HepG2 (cell line): ENCODE measurements at regions not wholly inside any gene's neighbourhood (a gene's known extent, or its start where the extent isn't known, plus 50 kb on each side); places are given as distances from the start of the nearest gene placed in this dataset.

Source experiments
- ATAC-seq: fragments of 200-7000 bp; cut with Tn5 transposase; 3 replicates; pipeline ENCODE4 v1.9.1; 2020; ENCODE audit warnings: mild to moderate bottlenecking, moderate library complexity
- BruUV-seq: library from RNA; stranded (reverse); fragments of 400-500 nt; replicated peaks from 2 replicates; lab custom pipeline; 2021; lab: Mats Ljungman, UMichigan
- CTCF ChIA-PET: fragments of 300-600 bp; formaldehyde crosslinking; extraction: SDS; loops from one replicate; lab custom pipeline; 2021; ENCODE audit warnings: low total read pairs, inconsistent platforms, low intra/inter-chr PET ratio; lab: Yijun Ruan, JAX
- POLR2A ChIA-PET: fragments of 350-600 bp; sonication (Branson Sonifier 250); formaldehyde crosslinking; loops from one replicate; lab custom pipeline; 2020; ENCODE audit warnings: antibody characterized with exemption, inconsistent platforms; lab: Yijun Ruan, JAX
- DNase-seq: peaks from one replicate; pipeline ENCODE4 v3.0.0-alpha.2; 2015; ENCODE audit warnings: low spot score
- FAIRE-seq: peaks from 3 replicates; lab custom pipeline; 2011; peaks lifted over from hg19 to GRCh38; lab: Jason Lieb, UNC
- H2AFZ ChIP-seq: one replicate; pipeline ENCODE4 v1.6.1; 2011; ENCODE audit warnings: low read length, inconsistent platforms
- H3K27ac ChIP-seq: fragments of 300-600 bp; 3 replicates; pipeline ENCODE4 v1.8.0; 2011; ENCODE audit warnings: mixed run types, mild to moderate bottlenecking, mixed read lengths, low read length, inconsistent platforms; ENCODE audit not compliant: insufficient read depth; ENCODE audit errors: extremely low read length
- H3K27me3 ChIP-seq, 2 experiments: fragments of 200-600 bp in 1 of 2; 2 replicates in 1 of 2; 3 replicates in 1 of 2; pipeline versions ENCODE4 v1.6.0 to v1.8.0; 2011; ENCODE audit warnings: low read length in 2 of 2, mild to moderate bottlenecking in 2 of 2, moderate library complexity in 2 of 2, inconsistent platforms in 1 of 2; ENCODE audit not compliant: insufficient read depth in 2 of 2, control insufficient read depth in 1 of 2
- H3K36me3 ChIP-seq, 2 experiments: fragments of 200-600 bp in 1 of 2; replicated peaks in 1 of 2; 2 replicates in 1 of 2; 3 replicates in 1 of 2; pipeline versions ENCODE4 v1.5.1 to v1.8.0; 2011; ENCODE audit warnings: low read length in 2 of 2, inconsistent platforms in 1 of 2; ENCODE audit not compliant: insufficient read depth in 2 of 2, control insufficient read depth in 1 of 2
- H3K4me1 ChIP-seq: 2 replicates; pipeline ENCODE4 v1.5.1; 2012; ENCODE audit warnings: low read length, inconsistent platforms; ENCODE audit not compliant: insufficient read depth
- H3K4me2 ChIP-seq: 2 replicates; pipeline ENCODE4 v1.6.0; 2011; ENCODE audit warnings: low read depth, low read length, inconsistent platforms
- H3K4me3 ChIP-seq, 3 experiments: fragments of 200-600 bp in 1 of 3; sonication (generic), shearing (Covaris generic) in 1 of 3; replicated peaks in 1 of 3; 2 replicates each; pipeline ENCODE4 v1.5.1; 2011 to 2016; ENCODE audit warnings: low read length in 3 of 3, inconsistent platforms in 2 of 3, low read depth in 2 of 3, mild to moderate bottlenecking in 2 of 3, control low read depth in 1 of 3, mixed read lengths in 1 of 3; ENCODE audit not compliant: insufficient read depth in 1 of 3
- H3K79me2 ChIP-seq: one replicate; pipeline ENCODE4 v1.6.1; 2011; ENCODE audit warnings: low read length, inconsistent platforms; ENCODE audit not compliant: insufficient read depth
- H3K9ac ChIP-seq: 2 replicates; pipeline ENCODE4 v1.6.0; 2011; ENCODE audit warnings: mild to moderate bottlenecking, low read depth, low read length, inconsistent platforms; ENCODE audit not compliant: insufficient read depth
- H3K9me3 ChIP-seq: 2 replicates; pipeline ENCODE4 v1.5.1; 2012; ENCODE audit warnings: mild to moderate bottlenecking, low read length
- H4K20me1 ChIP-seq: 2 replicates; pipeline ENCODE4 v1.6.0; 2011; ENCODE audit warnings: inconsistent platforms, mild to moderate bottlenecking, low read length, moderate library complexity; ENCODE audit not compliant: insufficient read depth
- DNMT3B ChIP-seq: conservative IDR thresholded peaks from 2 replicates; pipeline ENCODE4 v1.6.1; 2016; ENCODE audit warnings: missing biosample characterization, control low read depth
- EHMT2 ChIP-seq: fragments of 200-600 bp; sonication (generic); IDR thresholded peaks from 2 replicates; pipeline ENCODE4 v1.7.0; 2017; ENCODE audit warnings: antibody characterized with exemption, low read depth, low read length, borderline replicate concordance
- FOXC1 ChIP-seq: sonication (generic); formaldehyde crosslinking; IDR thresholded peaks from 2 replicates; pipeline ENCODE4 v1.8.0; 2022; ENCODE audit warnings: mild to moderate bottlenecking, missing genetic modification reagents, borderline replicate concordance
- FOXO4 ChIP-seq: sonication (generic); formaldehyde crosslinking; conservative IDR thresholded peaks from 2 replicates; pipeline ENCODE4 v1.8.1; 2023; ENCODE audit warnings: missing genetic modification reagents
- IRF2 ChIP-seq: IDR thresholded peaks from 2 replicates; pipeline ENCODE4 v1.6.1; 2018; ENCODE audit warnings: missing genetic modification reagents, missing compliant biosample characterization
- JARID2 ChIP-seq: sonication (generic); formaldehyde crosslinking; IDR thresholded peaks from 2 replicates; pipeline ENCODE4 v1.8.1; 2023; ENCODE audit warnings: missing genetic modification reagents, inconsistent platforms; ENCODE audit not compliant: insufficient replicate concordance
- KAT2B ChIP-seq: fragments of 150-350 bp; IDR thresholded peaks from 2 replicates; pipeline ENCODE4 v1.6.1; 2014; ENCODE audit warnings: low read depth, low read length, borderline replicate concordance
- KLF15 ChIP-seq: sonication (generic); formaldehyde crosslinking; IDR thresholded peaks from 2 replicates; pipeline ENCODE4 v1.8.1; 2023; ENCODE audit warnings: borderline replicate concordance, mild to moderate bottlenecking, inconsistent platforms, missing genetic modification reagents, mixed read lengths
- MXD4 ChIP-seq: IDR thresholded peaks from 2 replicates; pipeline ENCODE4 v1.6.1; 2016; ENCODE audit warnings: mild to moderate bottlenecking, missing biosample characterization, missing genetic modification reagents
- RBM22 ChIP-seq: fragments of 200-400 bp; formaldehyde crosslinking; optimal IDR thresholded peaks from 2 replicates; pipeline ENCODE3; 2017; ENCODE audit warnings: mild to moderate bottlenecking, low read length, moderate library complexity
- ZC3H4 ChIP-seq: sonication (generic); formaldehyde crosslinking; IDR thresholded peaks from 2 replicates; pipeline ENCODE4 v1.4.0; 2020; ENCODE audit warnings: missing genetic modification reagents, borderline replicate concordance
- ZNF260 ChIP-seq: sonication (generic); formaldehyde crosslinking; IDR thresholded peaks from 2 replicates; pipeline ENCODE4 v1.4.0; 2020; ENCODE audit warnings: missing genetic modification reagents, low read depth, mild to moderate bottlenecking, borderline replicate concordance
- WGBS: methylation state at CpG from one replicate; pipeline ENCODE4 v1.1.6; 2017; ENCODE audit warnings: low lambda C conversion rate; 5-methylcytosine and 5-hydroxymethylcytosine counted together
- in situ Hi-C: cut with HindIII; loops from 2 replicates; pipeline ENCODE4 v1.10.0; 2017; ENCODE audit warnings: low pct_unique_long_range_greater_than_20kb; ENCODE audit not compliant: extremely low pct_ligation_motif_present
- intact Hi-C: fragments of 100-400 bp; cut with micrococcal nuclease; formaldehyde crosslinking; loops from one replicate; pipeline ENCODE4 v1.10.0; 2022; ENCODE audit not compliant: unreplicated experiment

DNA sequence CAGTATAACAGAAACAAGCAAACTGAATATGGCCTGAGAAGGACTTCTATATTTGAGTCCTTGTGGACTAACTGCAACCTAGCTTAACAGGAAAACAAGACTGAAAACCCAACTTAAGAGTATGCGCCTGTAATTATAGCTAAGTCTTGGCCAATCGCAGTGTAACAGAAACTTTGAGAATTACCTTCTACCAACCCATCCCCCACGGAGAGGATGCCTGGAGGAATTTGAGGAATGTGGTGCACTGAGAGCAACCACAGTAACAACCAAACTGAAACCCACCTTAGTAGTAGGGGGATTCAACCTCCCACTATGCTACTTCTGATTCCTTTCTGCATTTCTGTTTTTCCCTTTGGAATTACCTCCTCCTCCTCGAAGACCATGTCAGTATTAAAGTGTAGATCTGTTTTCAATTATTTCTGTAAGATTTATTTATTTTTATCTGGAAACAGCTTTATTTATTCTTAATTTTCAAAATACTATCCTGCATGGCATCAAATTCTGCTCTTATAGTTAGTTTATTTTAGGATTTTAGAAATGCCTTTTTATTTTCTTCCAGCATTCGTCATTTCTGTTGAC, 393.6 kb downstream of the KCNA4 start:
- Histone ChIP-seq H3K9ac (no peak overlapping the region), H4K20me1 (no peaks in the 10 kb centered on the region), H3K36me3 (no peaks in the 10 kb centered on the region), H3K79me2 (no peaks in the 10 kb centered on the region)
- 21% methylated on average over 5 of the region's 5 CpGs for WGBS
- POLR2A ChIA-PET = no interaction called here
- TF ChIP-seq EHMT2 (no peak), FOXC1 (no peak), IRF2 (CRISPR knock-in tag) (no peak), FOXO4 (CRISPR knock-in tag) (no peak), ZC3H4 (CRISPR knock-in tag) (no peak), KLF15 (CRISPR knock-in tag) (no peak), MXD4 (CRISPR knock-in tag) (no peak), ZNF260 (CRISPR knock-in tag) (no peak), DNMT3B (CRISPR knock-in tag) (no peak), RBM22 (no peak), JARID2 (no peak), KAT2B (no peak)
- TF ChIP-seq, all 625 proteins: peak for 0
- Histone ChIP-seq H3K4me3 (no peak overlapping the region), H3K4me1 (no peaks in the 10 kb centered on the region), H2AFZ (no peak overlapping the region), H3K4me2 (no peak overlapping the region), H3K9me3 (peaks cover 34% of the 10 kb centered on the region; the same call in 1 of the 2 replicates), H3K27me3 (no peaks in the 10 kb centered on the region), H3K27ac (no peak overlapping the region)
- in situ Hi-C loops = no loop called here
- intact Hi-C loops = no loop called here
- FAIRE-seq (no peak), ATAC-seq (no peak), DNase-seq (no peak)
- no TSS peak for BruUV-seq
- CTCF ChIA-PET = no interaction called here
